NCI-H1092 treated with DMSO at 0.1 percent for 48 hours (cell line): ENCODE measurements at regions not wholly inside any gene's neighbourhood (a gene's known extent, or its start where the extent isn't known, plus 50 kb on each side); places are given as distances from the start of the nearest gene placed in this dataset.

Experiments
- DNase-seq: peaks from one replicate; lab custom pipeline; 2025; lab: John Stamatoyannopoulos, UW

DNA sequence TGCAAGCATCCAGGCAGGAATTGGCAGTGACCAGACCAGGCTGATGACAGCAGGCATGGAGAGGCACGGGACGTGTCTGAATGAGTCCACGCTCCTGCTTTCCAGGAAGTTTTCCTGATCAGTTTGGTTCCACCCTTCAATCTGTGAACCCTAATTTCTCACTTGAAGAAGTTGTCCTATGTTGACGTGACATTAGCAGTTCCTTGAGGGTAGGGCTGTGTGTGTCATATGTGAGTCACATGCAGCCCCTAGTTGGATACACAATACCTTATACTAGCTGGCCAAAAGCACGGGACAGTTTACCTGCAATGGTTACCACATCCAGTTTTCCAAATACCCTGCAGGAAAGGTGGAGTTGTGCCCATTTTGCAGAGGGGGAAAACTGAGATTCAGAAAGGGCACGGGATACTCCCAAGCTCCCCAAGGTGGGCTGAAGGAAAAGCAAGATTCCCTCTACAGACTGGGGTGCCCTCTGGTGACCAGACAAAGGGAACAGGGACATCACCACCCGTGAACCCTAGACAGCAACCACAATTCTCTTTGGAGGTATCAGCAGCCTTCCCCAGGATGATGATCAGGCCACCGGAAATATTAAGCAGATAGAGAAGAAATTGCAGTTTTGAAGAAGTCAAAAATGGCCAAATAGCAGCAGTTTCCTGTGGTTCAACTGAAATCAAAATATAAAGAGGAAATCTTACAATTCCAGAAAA is 194.5 kb downstream of the PHETA1 start:
- DNase-seq: no peak

DNA sequence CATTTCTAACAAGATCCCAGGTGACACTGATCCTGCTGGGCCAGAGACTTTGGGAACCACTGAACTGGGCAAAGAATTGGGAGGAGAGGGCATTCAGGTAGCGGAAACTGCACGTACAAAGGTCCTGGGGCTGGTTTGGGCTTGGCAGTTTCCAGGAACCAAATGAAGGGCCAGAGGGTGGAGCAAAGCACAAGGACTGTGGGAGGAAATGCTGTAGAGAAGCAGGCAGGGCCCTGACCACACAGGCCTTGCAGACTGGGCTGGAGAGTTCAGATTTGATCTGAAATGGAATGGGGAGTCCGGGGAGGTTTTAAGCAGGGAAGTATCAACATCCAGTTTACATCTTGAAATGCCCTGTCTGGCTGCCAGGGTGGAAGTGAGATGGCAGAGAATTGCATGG is 195.1 kb downstream of the PHETA1 start:
- DNase-seq: no peak

DNA sequence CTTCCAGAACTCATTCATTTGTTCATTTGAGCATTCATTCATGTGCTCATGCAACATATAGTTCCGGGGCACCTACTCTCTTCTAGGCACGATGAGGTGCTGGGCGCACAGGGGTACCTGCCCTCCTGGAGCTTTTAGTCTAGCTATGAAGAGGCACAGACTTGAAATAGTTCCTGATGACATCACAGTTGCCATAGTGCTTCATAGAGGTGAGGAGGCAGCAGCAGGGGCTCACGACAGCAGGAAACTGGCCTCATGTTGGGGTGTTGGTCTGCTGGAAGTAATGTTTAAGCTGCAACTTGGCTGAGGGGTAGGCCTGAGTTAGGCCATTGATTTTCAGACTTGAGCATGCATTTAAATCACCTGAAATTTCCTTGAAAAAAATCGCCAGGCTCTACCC is 195.5 kb downstream of the PHETA1 start:
- DNase-seq: no peak

DNA sequence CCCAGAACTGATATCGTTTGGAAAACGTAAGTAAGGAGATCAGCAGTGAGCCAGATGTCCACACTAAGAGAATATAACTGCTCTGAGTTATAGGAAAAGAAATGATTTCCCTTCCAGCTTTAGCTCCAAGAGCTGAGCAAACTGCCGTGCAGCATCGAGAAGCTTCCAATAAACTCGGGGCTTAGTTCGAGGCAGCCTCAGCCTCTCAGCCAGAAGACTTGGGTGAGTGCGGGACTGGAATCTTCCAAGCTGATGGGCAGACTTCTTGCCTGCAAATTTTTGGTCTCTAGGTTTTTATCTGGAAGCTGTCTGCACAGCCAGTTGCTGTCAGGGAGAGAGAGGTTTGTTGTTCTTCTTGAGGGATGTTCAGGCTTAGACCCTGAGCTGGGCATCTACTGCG is 196.1 kb downstream of the PHETA1 start:
- DNase-seq: no peak

DNA sequence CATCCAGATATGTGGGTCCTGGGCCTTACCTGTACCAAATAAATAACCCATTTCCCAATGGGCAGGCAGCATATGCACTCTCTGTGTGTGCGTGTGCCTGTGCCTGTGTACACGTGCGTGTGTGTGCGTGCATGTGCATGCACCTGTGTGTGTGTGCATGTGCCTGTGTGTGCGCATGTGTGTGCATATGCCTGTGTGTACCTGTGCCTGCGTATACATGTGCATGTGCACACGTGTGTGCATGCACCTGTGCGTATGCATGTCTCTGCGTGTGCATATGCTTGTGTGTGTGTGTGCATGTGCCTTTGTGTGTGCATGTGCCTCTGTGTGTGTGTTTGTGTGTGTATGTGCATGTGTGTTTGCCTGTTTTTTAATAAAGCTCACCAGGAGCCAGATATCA is 197.1 kb downstream of the PHETA1 start:
- DNase-seq: no peak

- no peak for DNase-seq
These were observed 197.6 kb downstream of the PHETA1 start for GRCh38 chr12:111171345-111171744.

- no peak for DNase-seq
These were observed 198.4 kb downstream of the PHETA1 start for GRCh38 chr12:111170543-111170942.

- no peak for DNase-seq
These were observed 199.4 kb downstream of the PHETA1 start for GRCh38 chr12:111169456-111169855.

GRCh38 chr12:111169032-111169431 is 199.9 kb downstream of the PHETA1 start:
- DNase-seq: no peak

DNA sequence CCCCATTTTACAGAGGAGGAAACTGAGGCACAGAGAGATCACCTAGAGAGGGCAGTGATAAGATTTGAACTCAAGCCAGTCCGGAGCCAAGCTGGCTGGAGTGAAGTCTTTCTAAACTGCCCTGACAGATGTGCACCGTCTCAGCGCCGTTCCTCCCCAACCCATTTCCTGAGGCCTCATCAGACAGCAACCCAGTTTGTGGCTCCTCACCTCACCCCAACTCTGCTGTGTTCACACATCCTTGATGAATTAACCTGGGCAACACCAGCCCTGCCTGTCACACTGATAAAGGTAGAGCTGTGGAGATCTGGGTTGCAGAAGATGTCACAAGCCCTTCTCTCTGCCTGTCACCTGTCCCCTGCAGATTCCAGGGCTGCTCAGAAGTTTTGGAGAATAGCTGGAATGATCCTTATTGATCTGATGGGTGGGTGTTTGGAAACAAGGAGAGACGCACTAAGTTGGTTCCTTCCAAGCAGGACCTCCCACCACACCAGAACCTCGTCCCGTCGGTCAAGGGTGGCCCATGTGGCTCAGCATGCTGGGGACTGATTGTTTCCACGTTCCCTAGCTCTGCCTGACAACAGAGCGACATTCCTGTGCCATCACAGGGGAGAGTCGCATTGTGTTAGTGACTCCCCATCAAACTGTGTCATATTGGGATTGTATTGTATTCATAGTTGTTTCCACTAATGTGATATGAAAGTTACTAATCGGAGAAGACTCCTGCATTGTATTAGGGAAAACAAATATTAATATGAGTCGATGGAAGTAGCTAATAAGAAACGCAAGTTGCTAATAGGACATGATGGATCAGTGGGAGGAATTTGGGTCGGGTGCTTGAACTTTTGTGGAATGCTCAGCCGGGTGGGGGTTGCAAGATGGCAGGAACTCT is 200.6 kb downstream of the PHETA1 start:
- no peak for DNase-seq

GRCh38 chr12:111166779-111167540 is 201.9 kb downstream of the PHETA1 start:
- no peak for DNase-seq

DNA sequence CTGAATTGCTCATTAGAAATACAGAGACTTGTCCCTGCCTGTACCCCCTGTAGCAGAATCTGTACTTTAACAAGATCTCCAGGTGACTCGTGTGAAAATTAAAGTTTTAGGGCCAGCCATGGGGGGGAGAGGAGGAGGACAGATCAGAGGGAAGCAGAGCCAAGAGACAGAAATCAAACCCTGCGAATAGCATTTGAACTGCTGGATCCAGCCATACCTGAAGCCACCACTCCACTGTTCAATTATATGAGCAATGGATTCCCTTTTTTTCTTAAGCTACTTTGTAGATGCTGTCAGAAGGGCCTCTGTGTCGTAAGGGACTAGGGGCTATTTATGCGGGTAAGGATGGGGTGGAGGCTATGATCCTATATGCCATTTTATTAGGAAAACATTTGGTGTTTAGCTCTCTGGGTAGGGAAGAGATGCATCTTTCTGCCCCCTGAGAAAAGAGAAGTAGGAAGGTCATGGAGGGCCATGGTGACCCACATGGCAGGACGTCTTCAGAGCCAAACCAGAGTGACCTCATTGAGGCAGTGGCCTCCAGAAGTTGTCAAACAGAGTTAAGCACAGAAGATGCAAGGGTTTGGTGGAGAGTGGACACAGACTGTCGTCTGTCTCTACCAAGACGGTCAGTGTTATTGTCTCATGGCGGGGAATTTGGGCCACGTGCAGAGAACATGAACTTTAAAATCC is 203.9 kb downstream of the PHETA1 start:
- DNase-seq: no peak

DNA sequence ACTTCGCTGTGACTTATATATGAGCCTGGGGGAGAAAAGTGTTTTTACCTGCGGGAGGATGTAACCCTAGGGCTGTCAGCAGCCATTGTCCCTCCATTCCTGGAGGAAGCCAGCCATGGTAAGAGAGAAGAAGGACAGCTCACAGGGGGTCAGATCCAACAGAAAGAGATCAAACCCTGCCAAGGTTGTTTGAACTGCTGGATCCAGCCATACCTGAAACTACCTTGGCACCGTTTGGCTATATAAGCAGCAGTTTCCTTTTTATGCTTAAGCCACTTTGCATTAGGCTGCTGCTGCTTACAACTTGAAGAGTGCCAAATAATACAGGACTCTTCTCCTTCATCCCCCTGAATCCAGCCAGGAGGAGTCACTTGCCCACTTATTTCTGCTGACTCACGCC is 205.5 kb downstream of the PHETA1 start:
- no peak for DNase-seq

DNA sequence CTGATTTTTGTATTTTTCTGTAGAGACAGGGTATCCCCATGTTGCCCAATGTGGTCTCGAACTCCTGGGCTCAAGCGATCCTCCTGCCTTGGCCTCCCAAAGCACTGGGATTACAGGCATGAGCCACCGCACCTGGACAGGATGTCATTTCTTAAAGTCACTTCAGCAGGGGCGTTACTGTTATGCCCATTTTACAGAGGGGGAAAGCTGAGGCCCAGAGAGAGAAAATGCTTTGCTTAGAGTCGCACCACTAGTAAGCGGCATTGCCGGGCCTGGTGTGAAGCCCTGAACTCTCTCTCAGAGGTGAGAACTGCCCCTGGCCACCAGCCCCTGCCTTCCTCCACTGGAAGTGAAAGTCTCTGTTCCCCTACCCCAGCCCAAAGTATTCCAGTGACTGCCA is 207.0 kb downstream of the PHETA1 start:
- no peak for DNase-seq

DNA sequence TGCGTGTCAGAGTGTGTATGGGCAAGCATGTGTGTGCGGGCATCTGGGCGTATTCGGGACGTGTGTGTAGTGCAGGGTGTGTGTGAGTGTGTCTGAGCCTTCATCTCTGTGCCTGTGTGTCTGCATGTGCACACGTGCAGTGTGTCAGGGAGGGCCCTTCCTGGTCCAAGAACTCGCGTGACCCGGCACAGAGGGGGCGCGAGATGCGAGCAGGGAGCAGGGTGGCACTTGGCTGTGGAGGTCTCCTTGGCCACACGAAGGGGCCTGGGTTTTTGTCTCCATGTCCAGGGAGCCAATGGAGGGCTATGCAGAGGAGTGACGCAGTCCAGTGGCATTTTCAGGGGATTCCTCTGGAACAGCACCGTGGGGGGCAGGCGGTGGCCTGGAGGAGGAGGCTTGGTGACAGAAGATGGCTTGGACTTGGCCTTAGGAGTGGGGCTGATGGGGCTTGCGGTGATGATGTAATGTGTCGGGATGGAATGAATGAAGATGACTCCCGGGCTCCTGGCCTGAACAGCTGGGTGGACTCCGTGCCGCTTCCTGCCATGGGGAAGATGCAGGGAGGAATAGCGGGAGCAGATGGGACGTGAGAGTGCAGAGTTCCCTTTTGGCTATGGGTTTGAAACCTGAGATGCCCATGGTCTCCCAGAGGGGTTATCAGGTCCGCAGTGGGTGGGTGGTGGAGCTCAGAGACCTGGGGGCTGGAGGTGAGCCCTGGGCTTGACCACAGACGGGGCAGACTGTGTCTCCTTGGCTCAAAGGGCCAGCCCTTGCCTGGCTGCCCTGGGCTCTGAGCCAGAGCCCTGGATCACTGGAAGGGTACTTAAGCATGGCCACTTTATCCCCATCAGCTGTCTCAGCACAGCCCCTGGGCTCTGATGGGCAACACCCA is 208.3 kb downstream of the PHETA1 start:
- DNase-seq: no peak

DNA sequence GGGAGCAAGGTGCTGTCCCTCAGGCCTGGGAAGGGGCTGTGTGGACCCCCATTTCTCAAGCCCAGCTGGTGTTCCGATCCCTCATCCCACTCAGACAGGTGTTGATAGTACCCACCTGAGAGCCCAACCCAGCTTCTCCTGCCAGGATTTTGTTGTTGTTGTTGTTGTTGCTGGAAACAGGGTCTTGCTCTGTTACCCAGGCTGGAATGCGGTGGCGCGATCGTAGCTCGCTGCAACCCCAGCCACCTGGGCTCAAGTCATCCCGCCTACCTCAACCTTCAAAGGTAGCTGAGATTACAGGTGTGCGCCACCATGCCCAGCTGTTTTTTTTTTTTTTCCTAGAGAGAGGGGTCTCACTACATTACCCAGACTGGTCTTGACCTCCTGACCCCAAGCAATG is 209.9 kb downstream of the PHETA1 start:
- DNase-seq: no peak

- DNase-seq: no peak
These were observed 211.4 kb downstream of the PHETA1 start for GRCh38 chr12:111157486-111157885.

DNA sequence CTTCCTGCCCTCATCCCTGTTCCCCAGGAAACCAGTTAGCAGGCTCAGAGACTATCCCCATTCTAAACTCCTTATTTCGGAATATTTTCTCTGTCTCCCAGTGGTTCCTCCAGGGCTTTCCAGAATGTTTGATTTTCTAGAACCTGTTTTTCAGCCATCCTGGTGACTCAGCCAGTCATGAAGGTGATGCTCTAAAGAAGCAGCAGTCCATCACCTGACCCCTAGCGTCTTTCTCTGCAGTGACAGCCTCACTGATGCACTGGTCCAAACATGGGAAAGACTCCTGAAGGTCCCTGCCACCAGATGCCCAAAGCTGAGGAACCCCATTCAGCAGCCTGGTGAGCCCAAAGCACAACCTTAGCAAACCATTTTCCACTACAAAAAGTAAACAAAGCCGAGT is 212.6 kb downstream of the PHETA1 start:
- no peak for DNase-seq

GRCh38 chr12:111155521-111155920 is 213.4 kb downstream of the PHETA1 start:
- no peak for DNase-seq

DNA sequence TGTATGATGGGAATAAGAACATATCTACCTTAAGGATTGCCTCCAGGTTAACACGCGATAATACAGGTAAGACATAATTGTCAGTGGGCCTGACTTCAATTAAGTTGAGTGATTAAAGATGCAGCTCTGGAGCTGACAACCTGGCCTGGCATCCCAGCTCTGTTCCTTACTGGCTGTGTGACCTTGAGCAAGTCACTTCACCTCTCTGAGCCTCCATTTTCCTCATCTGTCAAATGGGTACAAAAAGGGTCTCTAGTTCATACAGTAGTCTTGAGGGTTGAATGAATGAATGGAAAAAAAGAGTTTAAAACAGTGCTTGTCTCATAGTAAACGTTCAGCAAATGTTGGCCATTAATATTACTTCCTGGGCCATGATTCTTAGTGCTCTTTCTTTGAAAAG is 213.9 kb downstream of the PHETA1 start:
- no peak for DNase-seq
